Calu3 (cell line): ENCODE measurements at regions not wholly inside any gene's neighbourhood (a gene's known extent, or its start where the extent isn't known, plus 50 kb on each side); places are given as distances from the start of the nearest gene placed in this dataset.

ENCODE experiments used
- BruUV-seq: library from RNA; stranded (reverse); fragments of 400-500 nt; replicated peaks from 2 replicates; lab custom pipeline; 2021; lab: Mats Ljungman, UMichigan
- CTCF ChIA-PET: fragments of 300-600 bp; sonication (Branson Sonifier 250); formaldehyde crosslinking; loops from one replicate; lab custom pipeline; 2022; ENCODE audit warnings: antibody characterized with exemption; lab: Charles Lee
- DNase-seq: peaks from one replicate; pipeline ENCODE4 v3.0.0; 2022
- H3K27ac Mint-ChIP-seq: one replicate; pipeline ENCODE4 v1.8.0; 2022; ENCODE audit warnings: mixed read lengths; ENCODE audit not compliant: unreplicated experiment
- H3K27me3 Mint-ChIP-seq: one replicate; pipeline ENCODE4 v1.8.0; 2022; ENCODE audit warnings: mixed read lengths; ENCODE audit not compliant: unreplicated experiment
- H3K36me3 Mint-ChIP-seq: one replicate; pipeline ENCODE4 v1.8.0; 2022; ENCODE audit warnings: mild to moderate bottlenecking, moderate library complexity, mixed read lengths; ENCODE audit not compliant: insufficient read depth, unreplicated experiment
- H3K4me1 Mint-ChIP-seq: one replicate; pipeline ENCODE4 v1.8.0; 2022; ENCODE audit warnings: mild to moderate bottlenecking, low read depth, mixed read lengths; ENCODE audit not compliant: unreplicated experiment
- H3K4me3 Mint-ChIP-seq: one replicate; pipeline ENCODE4 v1.8.0; 2022; ENCODE audit warnings: mild to moderate bottlenecking, low read depth, moderate library complexity, mixed read lengths; ENCODE audit not compliant: unreplicated experiment
- H3K9me3 Mint-ChIP-seq: one replicate; pipeline ENCODE4 v1.8.0; 2022; ENCODE audit warnings: low read depth, mixed read lengths; ENCODE audit not compliant: unreplicated experiment
- CTCF ChIP-seq: fragments of 200-600 bp; IDR thresholded peaks from one replicate; pipeline ENCODE4 v1.8.0; 2022; ENCODE audit warnings: antibody characterized with exemption; ENCODE audit not compliant: unreplicated experiment
- intact Hi-C: fragments of 100-400 bp; cut with micrococcal nuclease; formaldehyde crosslinking; loops from one replicate; pipeline ENCODE4 v1.10.0; 2022; ENCODE audit not compliant: unreplicated experiment

- Mint-ChIP-seq H3K4me3 (no peak overlapping the region), H3K4me1 (no peaks in the 10 kb centered on the region), H3K27me3 (no peaks in the 10 kb centered on the region), H3K36me3 (no peaks in the 10 kb centered on the region), H3K9me3 (no peaks in the 10 kb centered on the region), H3K27ac (no peak overlapping the region)
- BruUV-seq, result no TSS peak
- TF ChIP-seq CTCF, result no peak
- DNase-seq, result no peak
- CTCF ChIA-PET, result no interaction called here
- intact Hi-C loops, result loop anchor here (5.0 to 10.0 kb wide), 2 partner anchors 72 to 375 kb away; no protein-coding TSS in a partner anchor
Measured at GRCh38 chr6:11659757-11660156, 118.8 kb downstream of the ADTRP start.

- no peaks in the 10 kb centered on the region for H3K9me3 Mint-ChIP-seq
- no peaks in the 10 kb centered on the region for H3K36me3 Mint-ChIP-seq
- CTCF ChIA-PET, result no interaction called here
- no peak for TF ChIP-seq CTCF
- no peak overlapping the region for H3K4me3 Mint-ChIP-seq
- intact Hi-C loops, result no loop called here
- no peaks in the 10 kb centered on the region for H3K4me1 Mint-ChIP-seq
- H3K27me3 Mint-ChIP-seq, result no peaks in the 10 kb centered on the region
- no peak overlapping the region for H3K27ac Mint-ChIP-seq
- BruUV-seq, result no TSS peak
- DNase-seq, result no peak
Measured at GRCh38 chr6:11662323-11662722, 116.3 kb downstream of the ADTRP start.

GRCh38 chr6:11663519-11663918 lies 115.1 kb downstream of the ADTRP start:
- CTCF ChIA-PET, result no interaction called here
- TF ChIP-seq CTCF, result no peak
- DNase-seq, result no peak
- Mint-ChIP-seq H3K4me1 (no peaks in the 10 kb centered on the region), H3K27me3 (no peaks in the 10 kb centered on the region), H3K27ac (no peak overlapping the region), H3K36me3 (no peaks in the 10 kb centered on the region), H3K4me3 (no peak overlapping the region), H3K9me3 (no peaks in the 10 kb centered on the region)
- no TSS peak for BruUV-seq
- intact Hi-C loops, result no loop called here
